ENCODE measurements at regions not wholly inside any gene's neighbourhood (a gene's known extent, or its start where the extent isn't known, plus 50 kb on each side); places are given as distances from the start of the nearest gene placed in this dataset.

GRCh38 chr2:6757215-6757614, 108.5 kb downstream of the CMPK2 start:
- TF ChIP-seq TCF7L2 (IDR thresholded peaks at IDR 0.05; ENCODE audit: borderline replicate concordance, extremely low read depth, insufficient read depth, insufficient read length) = no peak
- no peak for TF ChIP-seq SRF (IDR thresholded peaks at IDR 0.05; ENCODE audit: low read depth)
- TF ChIP-seq ZNF274 (IDR thresholded peaks at IDR 0.05; ENCODE audit: low read depth, low read length) = no peak
- TF ChIP-seq EZH2 (IDR thresholded peaks at IDR 0.05) = no peak
- TF ChIP-seq REST (IDR thresholded peaks at IDR 0.05; ENCODE audit: low read depth) = no peak
- TF ChIP-seq CTCF (IDR thresholded peaks at IDR 0.05 in 2 of 3, conservative IDR thresholded peaks at IDR 0.05 in 1 of 3; ENCODE audit: borderline replicate concordance in 1 of 3, insufficient read depth in 1 of 3, low read depth in 2 of 3, low read length in 2 of 3) = no peak
- no peak for TF ChIP-seq SIN3A (IDR thresholded peaks at IDR 0.05; ENCODE audit: low read depth)
- no peak for TF ChIP-seq ZFX (IDR thresholded peaks at IDR 0.05)
- TF ChIP-seq POLR2A (IDR thresholded peaks at IDR 0.05; ENCODE audit: borderline replicate concordance, extremely low read depth, insufficient read depth, insufficient read length) = no peak
- TF ChIP-seq POLR2AphosphoS5 (IDR thresholded peaks at IDR 0.05; ENCODE audit: low read depth, low read length) = no peak
- no peak for TF ChIP-seq MAX (IDR thresholded peaks at IDR 0.05)
- no peak for TF ChIP-seq CEBPB (IDR thresholded peaks at IDR 0.05; ENCODE audit: low read depth)
- no peak for TF ChIP-seq ELF1 (IDR thresholded peaks at IDR 0.05; ENCODE audit: borderline replicate concordance, low read depth)

Measured in HCT116 (cell line).